ENCODE measurements at regions not wholly inside any gene's neighbourhood (a gene's known extent, or its start where the extent isn't known, plus 50 kb on each side); places are given as distances from the start of the nearest gene placed in this dataset.

DNA sequence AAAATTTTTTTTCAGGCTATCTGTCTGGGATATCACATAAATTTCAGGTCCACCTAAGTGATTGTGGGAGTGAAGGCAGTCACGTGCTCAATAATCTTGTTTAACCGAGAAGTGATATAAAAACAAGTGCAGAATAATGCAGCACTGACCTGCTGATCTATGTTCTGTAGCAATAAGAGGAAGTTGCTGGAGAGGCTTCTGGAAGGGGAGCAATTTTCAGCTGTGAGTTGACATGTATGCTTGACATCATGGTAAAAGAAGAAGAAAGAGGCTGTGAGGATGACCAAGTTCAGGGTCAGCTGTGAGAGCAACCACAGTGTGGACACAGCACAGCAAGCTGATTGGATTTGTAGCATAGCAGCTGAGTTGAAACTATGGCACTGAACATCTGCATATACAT lies 172.0 kb upstream of the PELI2 start:
- Histone ChIP-seq H3K9me3 (no peaks in the 10 kb centered on the region), H3K4me3 (no peak overlapping the region), H3K27me3 (no peaks in the 10 kb centered on the region), H3K36me3 (no peaks in the 10 kb centered on the region), H3K27ac (no peak overlapping the region), H3K4me1 (no peaks in the 10 kb centered on the region)
- WGBS, 4 donors: 80 to 92% (median 86%) methylated on average over 2 of the region's 2 CpGs
- no peak for DNase-seq
- ATAC-seq: no peak
- intact Hi-C loops (cut with DNase I): no loop called here
- TF ChIP-seq, protein P1, sequence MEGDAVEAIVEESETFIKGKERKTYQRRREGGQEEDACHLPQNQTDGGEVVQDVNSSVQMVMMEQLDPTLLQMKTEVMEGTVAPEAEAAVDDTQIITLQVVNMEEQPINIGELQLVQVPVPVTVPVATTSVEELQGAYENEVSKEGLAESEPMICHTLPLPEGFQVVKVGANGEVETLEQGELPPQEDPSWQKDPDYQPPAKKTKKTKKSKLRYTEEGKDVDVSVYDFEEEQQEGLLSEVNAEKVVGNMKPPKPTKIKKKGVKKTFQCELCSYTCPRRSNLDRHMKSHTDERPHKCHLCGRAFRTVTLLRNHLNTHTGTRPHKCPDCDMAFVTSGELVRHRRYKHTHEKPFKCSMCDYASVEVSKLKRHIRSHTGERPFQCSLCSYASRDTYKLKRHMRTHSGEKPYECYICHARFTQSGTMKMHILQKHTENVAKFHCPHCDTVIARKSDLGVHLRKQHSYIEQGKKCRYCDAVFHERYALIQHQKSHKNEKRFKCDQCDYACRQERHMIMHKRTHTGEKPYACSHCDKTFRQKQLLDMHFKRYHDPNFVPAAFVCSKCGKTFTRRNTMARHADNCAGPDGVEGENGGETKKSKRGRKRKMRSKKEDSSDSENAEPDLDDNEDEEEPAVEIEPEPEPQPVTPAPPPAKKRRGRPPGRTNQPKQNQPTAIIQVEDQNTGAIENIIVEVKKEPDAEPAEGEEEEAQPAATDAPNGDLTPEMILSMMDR (IDR thresholded peaks at IDR 0.05): no peak
- no peak for TF ChIP-seq POLR2A (IDR thresholded peaks at IDR 0.05)

DNA sequence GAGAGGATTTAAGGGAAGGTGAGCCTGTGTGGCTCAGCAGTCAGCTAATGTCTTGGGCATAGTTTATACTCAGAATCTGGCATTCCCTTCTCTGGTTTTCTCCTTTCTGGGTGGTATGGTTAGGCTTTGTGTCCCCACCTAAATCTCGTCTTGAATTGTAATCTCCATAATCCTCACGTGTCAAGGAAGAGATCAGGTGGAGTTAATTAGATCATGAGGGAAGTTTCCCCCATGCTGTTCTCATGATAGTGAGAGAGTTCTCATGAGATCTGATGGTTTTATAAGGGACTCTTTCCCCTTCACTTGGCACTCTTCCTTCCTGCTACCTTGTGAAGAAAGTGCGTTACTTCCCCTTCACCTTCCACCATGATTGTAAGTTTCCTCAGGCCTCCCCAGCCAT lies 169.8 kb upstream of the PELI2 start:
- WGBS, 4 donors: 76 to 83% (median 81%) methylated on average over 3 of the region's 3 CpGs
- no peak overlapping the region for H3K4me3 ChIP-seq

DNA sequence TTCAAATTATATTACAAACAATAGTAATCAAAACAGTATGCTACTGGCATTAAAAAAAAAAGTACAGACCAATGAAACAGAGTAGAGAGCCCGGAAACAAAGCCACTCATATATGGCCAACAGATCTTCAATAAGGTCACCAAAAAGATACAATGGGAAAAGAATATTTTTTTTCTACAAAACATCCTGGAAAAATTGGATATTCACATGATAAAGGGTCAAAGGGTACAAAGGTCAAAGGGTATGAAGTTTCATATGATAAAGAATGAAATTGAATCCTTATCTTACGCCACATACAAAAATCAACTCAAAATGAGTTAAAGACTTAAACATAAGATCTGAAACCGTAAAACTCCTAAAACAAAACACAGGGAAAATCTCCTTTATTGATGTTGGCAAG lies 168.5 kb upstream of the PELI2 start:
- no peak overlapping the region for H3K4me3 ChIP-seq
- no peaks in the 10 kb centered on the region for H3K27me3 ChIP-seq
- no peaks in the 10 kb centered on the region for H3K4me1 ChIP-seq
- H3K36me3 ChIP-seq: no peaks in the 10 kb centered on the region
- TF ChIP-seq POLR2A (IDR thresholded peaks at IDR 0.05): no peak
- TF ChIP-seq, protein P1 (IDR thresholded peaks at IDR 0.05): no peak
- H3K9me3 ChIP-seq: no peaks in the 10 kb centered on the region
- intact Hi-C loops (cut with DNase I): no loop called here
- ATAC-seq (no peak), DNase-seq (no peak)
- no peak overlapping the region for H3K27ac ChIP-seq
- 80 to 84% (median 82%) methylated on average over 3 of the region's 3 CpGs for WGBS, 4 donors

More for the DNA sequence above, 169.8 kb upstream of the PELI2 start:
- no peak for DNase-seq
- no peaks in the 10 kb centered on the region for H3K4me1 ChIP-seq
- TF ChIP-seq, protein P1 (IDR thresholded peaks at IDR 0.05): no peak
- TF ChIP-seq POLR2A (IDR thresholded peaks at IDR 0.05): no peak
- no peaks in the 10 kb centered on the region for H3K27me3 ChIP-seq
- intact Hi-C loops (cut with DNase I): no loop called here
- H3K36me3 ChIP-seq: no peaks in the 10 kb centered on the region
- no peak overlapping the region for H3K27ac ChIP-seq
- no peak for ATAC-seq
- no peaks in the 10 kb centered on the region for H3K9me3 ChIP-seq

DNA sequence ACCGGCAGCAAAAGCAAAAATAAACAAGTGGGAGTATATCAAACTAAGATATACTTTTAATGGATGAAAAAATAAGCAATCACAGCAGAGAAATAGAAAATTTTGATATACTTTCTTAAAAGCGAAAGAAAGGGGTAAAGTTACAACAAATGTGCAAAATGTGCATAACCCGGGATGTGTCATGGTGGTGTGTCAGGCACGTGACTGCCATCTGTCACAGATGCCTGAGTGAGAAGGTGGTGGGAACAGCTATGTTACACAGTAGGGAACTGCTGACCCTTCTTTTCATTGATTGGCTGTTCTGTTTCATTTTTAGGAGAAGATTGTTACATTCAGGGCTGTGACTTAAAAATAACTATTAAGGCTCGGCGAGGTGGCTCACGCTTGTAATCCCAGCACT lies 168.1 kb upstream of the PELI2 start:
- TF ChIP-seq, protein P1 (IDR thresholded peaks at IDR 0.05): no peak
- no peak for TF ChIP-seq POLR2A (IDR thresholded peaks at IDR 0.05)
- Histone ChIP-seq H3K27me3 (no peaks in the 10 kb centered on the region), H3K9me3 (no peaks in the 10 kb centered on the region), H3K4me3 (no peak overlapping the region), H3K27ac (no peak overlapping the region), H3K4me1 (no peaks in the 10 kb centered on the region), H3K36me3 (no peaks in the 10 kb centered on the region)
- no peak for ATAC-seq
- 86 to 87% (median 86%) methylated on average over 7 of the region's 7 CpGs for WGBS, 4 donors
- intact Hi-C loops (cut with DNase I): no loop called here
- no peak for DNase-seq
